RWPE1 (cell line): ENCODE measurements at regions not wholly inside any gene's neighbourhood (a gene's known extent, or its start where the extent isn't known, plus 50 kb on each side); places are given as distances from the start of the nearest gene placed in this dataset.
"Not testable (repeated sequence)": the region's sequence is repeated elsewhere in the genome, so short reads cannot be mapped to it uniquely, and the experiment has no call there.

Source experiments
- CTCF ChIA-PET: fragments of 350-600 bp; sonication (Branson Sonifier 250); formaldehyde crosslinking; extraction: SDS; loops from one replicate; lab custom pipeline; 2021; lab: Yijun Ruan, JAX
- POLR2A ChIA-PET: fragments of 400-600 bp; formaldehyde crosslinking; extraction: SDS; loops from one replicate; lab custom pipeline; 2020; ENCODE audit warnings: antibody characterized with exemption; ENCODE audit not compliant: low non-redundant PET; lab: Yijun Ruan, JAX
- DNase-seq: peaks from one replicate; pipeline ENCODE4 v3.0.0; 2012; ENCODE audit warnings: low spot score
- H3K27ac ChIP-seq: fragments of 450-650 bp; 2 replicates; pipeline ENCODE4 v1.5.1; 2017
- CTCF ChIP-seq: fragments of 450-650 bp; conservative IDR thresholded peaks from 2 replicates; pipeline ENCODE4 v1.5.1; 2017; ENCODE audit warnings: low read depth, mild to moderate bottlenecking

- no peak for DNase-seq
- H3K27ac ChIP-seq: no peak overlapping the region
- ChIA-PET CTCF (no interaction called here), POLR2A (no interaction called here)
- TF ChIP-seq CTCF: no peak
Measured at GRCh38 chr7:9036080-9036479, 602.7 kb downstream of the NXPH1 start.

- no peak overlapping the region for H3K27ac ChIP-seq
- ChIA-PET POLR2A (no interaction called here), CTCF (no interaction called here)
- DNase-seq: no peak
- TF ChIP-seq CTCF: no peak
Measured at GRCh38 chr7:9071160-9071762, 637.9 kb downstream of the NXPH1 start.

- DNase-seq, POLR2A ChIA-PET, CTCF ChIA-PET, H3K27ac ChIP-seq: not testable (repeated sequence)
Measured at GRCh38 chr7:9075774-9076173, 642.4 kb downstream of the NXPH1 start.

- no peak for DNase-seq
- no peak for TF ChIP-seq CTCF
- CTCF ChIA-PET: no interaction called here
- POLR2A ChIA-PET: no interaction called here
- H3K27ac ChIP-seq: no peak overlapping the region
Measured at GRCh38 chr7:9082203-9082602, 648.8 kb downstream of the NXPH1 start.

GRCh38 chr7:9083837-9084236 lies 650.4 kb downstream of the NXPH1 start:
- ChIA-PET POLR2A (no interaction called here), CTCF (interaction anchor here (0.6 kb wide), 1 partner anchor 121 kb away, joined by 4 read pairs; no protein-coding TSS in a partner anchor)
- no peak for DNase-seq
- no peak for TF ChIP-seq CTCF
- H3K27ac ChIP-seq: no peak overlapping the region

DNA sequence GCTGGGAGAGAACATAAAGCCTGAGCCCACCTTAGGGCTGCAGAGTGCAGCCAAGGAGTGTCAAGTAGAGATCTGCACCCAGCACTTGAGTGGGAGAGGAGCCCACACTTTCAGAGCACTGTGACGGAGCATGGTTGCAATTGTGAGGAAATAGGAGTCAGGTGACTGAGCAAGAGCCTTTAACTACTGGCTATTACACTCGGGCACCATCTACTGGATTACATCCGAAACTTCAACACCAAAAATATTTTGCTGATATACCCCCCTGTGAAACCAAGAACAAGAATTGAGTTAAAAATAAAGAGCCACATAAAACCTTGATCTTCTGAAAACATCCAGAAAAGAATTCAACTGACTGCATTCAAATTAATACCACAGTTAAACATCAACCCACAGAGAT lies 657.9 kb downstream of the NXPH1 start:
- TF ChIP-seq CTCF: no peak
- no peak overlapping the region for H3K27ac ChIP-seq
- no peak for DNase-seq
- POLR2A ChIA-PET: no interaction called here
- CTCF ChIA-PET: no interaction called here

- no peak for DNase-seq
- no peak overlapping the region for H3K27ac ChIP-seq
- ChIA-PET CTCF (no interaction called here), POLR2A (no interaction called here)
- no peak for TF ChIP-seq CTCF
Measured at GRCh38 chr7:9097565-9098060, 664.2 kb downstream of the NXPH1 start.
